GM19240 (cell line): ENCODE measurements at regions not wholly inside any gene's neighbourhood (a gene's known extent, or its start where the extent isn't known, plus 50 kb on each side); places are given as distances from the start of the nearest gene placed in this dataset.

ENCODE experiments used
- DNase-seq: peaks from one replicate; pipeline ENCODE4 v3.0.0; 2011; ENCODE audit warnings: low spot score; ENCODE audit not compliant: insufficient read length

GRCh38 chr6:122052346-122052900 lies 347.0 kb upstream of the HSF2 start:
- DNase-seq: no peak

GRCh38 chr6:122059918-122060317 lies 339.5 kb upstream of the HSF2 start:
- no peak for DNase-seq

GRCh38 chr6:122061855-122062254 lies 337.6 kb upstream of the HSF2 start:
- no peak for DNase-seq

- DNase-seq: no peak
Observed at GRCh38 chr6:122063076-122063475, 336.4 kb upstream of the HSF2 start.

GRCh38 chr6:122063761-122064160 lies 335.7 kb upstream of the HSF2 start:
- DNase-seq: no peak

- DNase-seq: no peak
Observed at GRCh38 chr6:122066200-122066599, 333.3 kb upstream of the HSF2 start.

- no peak for DNase-seq
Observed at GRCh38 chr6:122068291-122068769, 331.1 kb upstream of the HSF2 start.

GRCh38 chr6:122069932-122070331 lies 329.5 kb upstream of the HSF2 start:
- DNase-seq: no peak

GRCh38 chr6:122072014-122072647 lies 327.3 kb upstream of the HSF2 start:
- no peak for DNase-seq

GRCh38 chr6:122075084-122075838 lies 324.2 kb upstream of the HSF2 start:
- DNase-seq: no peak

- no peak for DNase-seq
Observed at GRCh38 chr6:122075917-122076316, 323.5 kb upstream of the HSF2 start.

- no peak for DNase-seq
Observed at GRCh38 chr6:122077603-122078002, 321.8 kb upstream of the HSF2 start.

GRCh38 chr6:122078481-122078880 lies 321.0 kb upstream of the HSF2 start:
- DNase-seq: no peak

GRCh38 chr6:122079916-122080315 lies 319.5 kb upstream of the HSF2 start:
- DNase-seq: no peak

- no peak for DNase-seq
Observed at GRCh38 chr6:122081921-122082320, 317.5 kb upstream of the HSF2 start.

GRCh38 chr6:122082370-122082769 lies 317.1 kb upstream of the HSF2 start:
- DNase-seq: no peak

- no peak for DNase-seq
Observed at GRCh38 chr6:122092366-122092765, 307.1 kb upstream of the HSF2 start.

- DNase-seq: no peak
Observed at GRCh38 chr6:122098201-122098678, 301.2 kb upstream of the HSF2 start.

GRCh38 chr6:122102026-122102425 lies 297.4 kb upstream of the HSF2 start:
- DNase-seq: no peak

- no peak for DNase-seq
Observed at GRCh38 chr6:122107256-122107852, 292.1 kb upstream of the HSF2 start.

- no peak for DNase-seq
Observed at GRCh38 chr6:122109075-122109474, 290.4 kb upstream of the HSF2 start.

GRCh38 chr6:122114717-122115116 lies 284.7 kb upstream of the HSF2 start:
- DNase-seq: no peak
